Upper lobe of left lung (tissue), 4 donors: ENCODE measurements at regions not wholly inside any gene's neighbourhood (a gene's known extent, or its start where the extent isn't known, plus 50 kb on each side); places are given as distances from the start of the nearest gene placed in this dataset.

ENCODE experiments used
- CTCF ChIP-seq, 6 experiments: fragments of 450-650 bp in 4 of 6; fragments of 200-600 bp in 2 of 6; sonication (generic) in 2 of 6; IDR thresholded peaks; one replicate each; pipeline ENCODE4 v1.5.1; 2016 to 2019; ENCODE audit warnings: antibody characterized with exemption in 6 of 6
- EP300 ChIP-seq, 4 donors: sonication (generic); formaldehyde crosslinking; IDR thresholded peaks; one replicate each; pipeline ENCODE4 v1.5.1; 2017; ENCODE audit warnings: antibody characterized with exemption in 4 of 4, control low read depth in 2 of 4

DNA sequence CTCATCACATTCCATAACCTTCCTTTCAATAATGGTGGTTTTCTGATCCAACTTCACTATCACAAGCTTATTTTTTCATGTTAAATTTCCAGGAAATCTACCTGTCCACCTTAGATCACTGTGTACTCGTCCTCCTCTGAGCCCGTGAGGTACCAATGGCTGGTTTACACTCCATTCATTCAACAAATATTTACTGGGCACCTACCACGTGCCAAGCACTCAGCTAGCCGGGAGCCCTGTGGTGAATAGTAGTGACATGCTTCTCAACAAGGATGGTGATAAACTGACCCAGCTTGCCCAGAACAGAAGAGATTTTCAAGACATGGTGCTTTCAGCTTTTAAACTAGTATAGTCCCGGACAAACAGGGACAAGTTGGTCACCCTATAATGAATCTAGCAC is 98.2 kb downstream of the FAM204A start:
- TF ChIP-seq CTCF (IDR thresholded peaks at IDR 0.05) (no peak), EP300 (IDR thresholded peaks at IDR 0.05) (no peak)
